HepG2 (cell line): ENCODE measurements at regions not wholly inside any gene's neighbourhood (a gene's known extent, or its start where the extent isn't known, plus 50 kb on each side); places are given as distances from the start of the nearest gene placed in this dataset.

Experiments
- ATAC-seq: fragments of 200-7000 bp; cut with Tn5 transposase; 3 replicates; pipeline ENCODE4 v1.9.1; 2020; ENCODE audit warnings: mild to moderate bottlenecking, moderate library complexity
- BruUV-seq: library from RNA; stranded (reverse); fragments of 400-500 nt; replicated peaks from 2 replicates; lab custom pipeline; 2021; lab: Mats Ljungman, UMichigan
- CTCF ChIA-PET: fragments of 300-600 bp; formaldehyde crosslinking; extraction: SDS; loops from one replicate; lab custom pipeline; 2021; ENCODE audit warnings: low total read pairs, inconsistent platforms, low intra/inter-chr PET ratio; lab: Yijun Ruan, JAX
- POLR2A ChIA-PET: fragments of 350-600 bp; sonication (Branson Sonifier 250); formaldehyde crosslinking; loops from one replicate; lab custom pipeline; 2020; ENCODE audit warnings: antibody characterized with exemption, inconsistent platforms; lab: Yijun Ruan, JAX
- DNase-seq: peaks from one replicate; pipeline ENCODE4 v3.0.0-alpha.2; 2015; ENCODE audit warnings: low spot score
- FAIRE-seq: peaks from 3 replicates; lab custom pipeline; 2011; peaks lifted over from hg19 to GRCh38; lab: Jason Lieb, UNC
- H2AFZ ChIP-seq: one replicate; pipeline ENCODE4 v1.6.1; 2011; ENCODE audit warnings: low read length, inconsistent platforms
- H3K27ac ChIP-seq: fragments of 300-600 bp; 3 replicates; pipeline ENCODE4 v1.8.0; 2011; ENCODE audit warnings: mixed run types, mild to moderate bottlenecking, mixed read lengths, low read length, inconsistent platforms; ENCODE audit not compliant: insufficient read depth; ENCODE audit errors: extremely low read length
- H3K27me3 ChIP-seq, 2 experiments: fragments of 200-600 bp in 1 of 2; 2 replicates in 1 of 2; 3 replicates in 1 of 2; pipeline versions ENCODE4 v1.6.0 to v1.8.0; 2011; ENCODE audit warnings: low read length in 2 of 2, mild to moderate bottlenecking in 2 of 2, moderate library complexity in 2 of 2, inconsistent platforms in 1 of 2; ENCODE audit not compliant: insufficient read depth in 2 of 2, control insufficient read depth in 1 of 2
- H3K36me3 ChIP-seq, 2 experiments: fragments of 200-600 bp in 1 of 2; replicated peaks in 1 of 2; 2 replicates in 1 of 2; 3 replicates in 1 of 2; pipeline versions ENCODE4 v1.5.1 to v1.8.0; 2011; ENCODE audit warnings: low read length in 2 of 2, inconsistent platforms in 1 of 2; ENCODE audit not compliant: insufficient read depth in 2 of 2, control insufficient read depth in 1 of 2
- H3K4me1 ChIP-seq: 2 replicates; pipeline ENCODE4 v1.5.1; 2012; ENCODE audit warnings: low read length, inconsistent platforms; ENCODE audit not compliant: insufficient read depth
- H3K4me2 ChIP-seq: 2 replicates; pipeline ENCODE4 v1.6.0; 2011; ENCODE audit warnings: low read depth, low read length, inconsistent platforms
- H3K4me3 ChIP-seq, 3 experiments: fragments of 200-600 bp in 1 of 3; sonication (generic), shearing (Covaris generic) in 1 of 3; replicated peaks in 1 of 3; 2 replicates each; pipeline ENCODE4 v1.5.1; 2011 to 2016; ENCODE audit warnings: low read length in 3 of 3, inconsistent platforms in 2 of 3, low read depth in 2 of 3, mild to moderate bottlenecking in 2 of 3, control low read depth in 1 of 3, mixed read lengths in 1 of 3; ENCODE audit not compliant: insufficient read depth in 1 of 3
- H3K79me2 ChIP-seq: one replicate; pipeline ENCODE4 v1.6.1; 2011; ENCODE audit warnings: low read length, inconsistent platforms; ENCODE audit not compliant: insufficient read depth
- H3K9ac ChIP-seq: 2 replicates; pipeline ENCODE4 v1.6.0; 2011; ENCODE audit warnings: mild to moderate bottlenecking, low read depth, low read length, inconsistent platforms; ENCODE audit not compliant: insufficient read depth
- H3K9me3 ChIP-seq: 2 replicates; pipeline ENCODE4 v1.5.1; 2012; ENCODE audit warnings: mild to moderate bottlenecking, low read length
- H4K20me1 ChIP-seq: 2 replicates; pipeline ENCODE4 v1.6.0; 2011; ENCODE audit warnings: inconsistent platforms, mild to moderate bottlenecking, low read length, moderate library complexity; ENCODE audit not compliant: insufficient read depth
- AGO2 ChIP-seq: fragments of 200-400 bp; formaldehyde crosslinking; optimal IDR thresholded peaks from 2 replicates; pipeline ENCODE3; 2017; ENCODE audit warnings: mild to moderate bottlenecking, low read depth, low read length, moderate library complexity
- ARHGAP35 ChIP-seq: sonication (generic); formaldehyde crosslinking; IDR thresholded peaks from 2 replicates; pipeline ENCODE4 v1.9.0; 2022; ENCODE audit warnings: mild to moderate bottlenecking, inconsistent platforms, moderate library complexity, missing genetic modification reagents, borderline replicate concordance
- DNMT1 ChIP-seq: sonication (generic); formaldehyde crosslinking; IDR thresholded peaks from 2 replicates; pipeline ENCODE4 v1.5.1; 2020; ENCODE audit warnings: mild to moderate bottlenecking, missing genetic modification reagents
- GLI4 ChIP-seq: sonication (generic); formaldehyde crosslinking; IDR thresholded peaks from 2 replicates; pipeline ENCODE4 v1.5.1; 2020; ENCODE audit warnings: missing genetic modification reagents, mild to moderate bottlenecking, moderate library complexity, borderline replicate concordance
- KDM1A ChIP-seq: IDR thresholded peaks from 2 replicates; pipeline ENCODE4 v1.6.1; 2016; ENCODE audit warnings: missing compliant biosample characterization
- PCBP2 ChIP-seq: fragments of 200-400 bp; formaldehyde crosslinking; optimal IDR thresholded peaks from 2 replicates; pipeline ENCODE3; 2018; ENCODE audit warnings: low read length, low read depth; ENCODE audit not compliant: poor library complexity, severe bottlenecking
- ZNF251 ChIP-seq: sonication (generic); formaldehyde crosslinking; IDR thresholded peaks from 2 replicates; pipeline ENCODE4 v1.9.0; 2021; ENCODE audit warnings: mild to moderate bottlenecking, missing genetic modification reagents
- ZNF496 ChIP-seq: sonication (generic); formaldehyde crosslinking; IDR thresholded peaks from 2 replicates; pipeline ENCODE4 v1.8.1; 2023; ENCODE audit warnings: mild to moderate bottlenecking, moderate library complexity, missing genetic modification reagents; ENCODE audit not compliant: insufficient replicate concordance
- ZNF605 ChIP-seq: sonication (generic); formaldehyde crosslinking; IDR thresholded peaks from 2 replicates; pipeline ENCODE4 v1.8.0; 2022; ENCODE audit warnings: mild to moderate bottlenecking, missing genetic modification reagents
- ZNF672 ChIP-seq: sonication (generic); formaldehyde crosslinking; IDR thresholded peaks from 2 replicates; pipeline ENCODE4 v1.8.1; 2022; ENCODE audit warnings: missing genetic modification reagents
- ZNF776 ChIP-seq: sonication (generic); formaldehyde crosslinking; IDR thresholded peaks from 2 replicates; pipeline ENCODE4 v1.4.0; 2020; ENCODE audit warnings: mild to moderate bottlenecking, missing genetic modification reagents
- WGBS: methylation state at CpG from one replicate; pipeline ENCODE4 v1.1.6; 2017; ENCODE audit warnings: low lambda C conversion rate; 5-methylcytosine and 5-hydroxymethylcytosine counted together
- in situ Hi-C: cut with HindIII; loops from 2 replicates; pipeline ENCODE4 v1.10.0; 2017; ENCODE audit warnings: low pct_unique_long_range_greater_than_20kb; ENCODE audit not compliant: extremely low pct_ligation_motif_present
- intact Hi-C: fragments of 100-400 bp; cut with micrococcal nuclease; formaldehyde crosslinking; loops from one replicate; pipeline ENCODE4 v1.10.0; 2022; ENCODE audit not compliant: unreplicated experiment
- TF ChIP-seq, protein P1 (sequence below): sonication (generic); formaldehyde crosslinking; IDR thresholded peaks from 2 replicates; pipeline ENCODE4 v1.4.0; 2020; ENCODE audit warnings: mild to moderate bottlenecking, missing genetic modification reagents, borderline replicate concordance
- TF ChIP-seq, protein P2 (sequence below): sonication (generic); formaldehyde crosslinking; IDR thresholded peaks from 2 replicates; pipeline ENCODE4 v1.8.1; 2023; ENCODE audit warnings: mild to moderate bottlenecking, missing genetic modification reagents, borderline replicate concordance
- TF ChIP-seq, protein P3 (sequence below): sonication (generic); formaldehyde crosslinking; IDR thresholded peaks from 2 replicates; pipeline ENCODE4 v1.8.1; 2022; ENCODE audit warnings: low read depth, mild to moderate bottlenecking, missing genetic modification reagents
- TF ChIP-seq, protein P4 (sequence below): sonication (generic); formaldehyde crosslinking; IDR thresholded peaks from 2 replicates; pipeline ENCODE4 v1.8.1; 2023; ENCODE audit warnings: mild to moderate bottlenecking, inconsistent platforms, moderate library complexity, missing genetic modification reagents, borderline replicate concordance

DNA sequence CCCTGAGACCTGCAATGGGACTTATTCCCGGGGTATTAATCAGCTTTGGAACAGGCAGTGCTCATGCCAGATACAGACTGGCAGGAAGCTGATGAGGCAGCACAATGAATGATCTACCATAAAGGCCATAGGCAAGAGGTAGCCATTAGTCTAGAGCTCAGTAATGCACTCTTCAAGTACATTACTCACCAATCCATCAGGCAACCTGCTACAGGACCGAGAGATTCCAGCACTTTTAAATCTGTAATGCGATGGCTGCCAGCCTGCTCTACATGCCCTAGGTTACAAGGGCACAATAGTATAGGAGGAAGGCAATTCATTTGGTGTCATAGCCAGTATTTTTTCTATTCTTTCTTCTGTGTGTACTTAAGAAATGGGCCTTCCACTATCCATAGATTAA, 217.8 kb upstream of the PMFBP1 start:
- Histone ChIP-seq H2AFZ (no peak overlapping the region), H3K36me3 (peaks cover 0 to 4% of the 10 kb centered on the region in 2 experiments; a peak in 3 of 5 replicates), H3K27ac (no peak overlapping the region), H3K27me3 (no peaks in the 10 kb centered on the region), H3K4me3 (no peak overlapping the region), H4K20me1 (no peaks in the 10 kb centered on the region), H3K9me3 (peaks cover 20% of the 10 kb centered on the region), H3K79me2 (no peaks in the 10 kb centered on the region), H3K4me1 (no peaks in the 10 kb centered on the region), H3K9ac (no peak overlapping the region), H3K4me2 (no peak overlapping the region)
- intact Hi-C loops, result no loop called here
- TF ChIP-seq ARHGAP35 (CRISPR knock-in tag) (no peak), ZNF496 (no peak), ZNF776 (CRISPR knock-in tag) (no peak), PCBP2 (no peak), KDM1A (CRISPR knock-in tag) (no peak), ZNF251 (CRISPR knock-in tag) (no peak), ZNF605 (CRISPR knock-in tag) (no peak), ZNF672 (CRISPR knock-in tag) (no peak), DNMT1 (no peak), GLI4 (CRISPR knock-in tag) (no peak), AGO2 (no peak)
- TF ChIP-seq, protein P1, sequence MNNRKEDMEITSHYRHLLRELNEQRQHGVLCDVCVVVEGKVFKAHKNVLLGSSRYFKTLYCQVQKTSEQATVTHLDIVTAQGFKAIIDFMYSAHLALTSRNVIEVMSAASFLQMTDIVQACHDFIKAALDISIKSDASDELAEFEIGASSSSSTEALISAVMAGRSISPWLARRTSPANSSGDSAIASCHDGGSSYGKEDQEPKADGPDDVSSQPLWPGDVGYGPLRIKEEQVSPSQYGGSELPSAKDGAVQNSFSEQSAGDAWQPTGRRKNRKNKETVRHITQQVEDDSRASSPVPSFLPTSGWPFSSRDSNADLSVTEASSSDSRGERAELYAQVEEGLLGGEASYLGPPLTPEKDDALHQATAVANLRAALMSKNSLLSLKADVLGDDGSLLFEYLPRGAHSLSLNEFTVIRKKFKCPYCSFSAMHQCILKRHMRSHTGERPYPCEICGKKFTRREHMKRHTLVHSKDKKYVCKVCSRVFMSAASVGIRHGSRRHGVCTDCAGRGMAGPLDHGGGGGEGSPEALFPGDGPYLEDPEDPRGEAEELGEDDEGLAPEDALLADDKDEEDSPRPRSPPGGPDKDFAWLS (CRISPR knock-in tag), result no peak
- TF ChIP-seq, protein P2, sequence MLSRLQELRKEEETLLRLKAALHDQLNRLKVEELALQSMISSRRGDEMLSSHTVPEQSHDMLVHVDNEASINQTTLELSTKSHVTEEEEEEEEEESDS, result no peak
- TF ChIP-seq, protein P3, sequence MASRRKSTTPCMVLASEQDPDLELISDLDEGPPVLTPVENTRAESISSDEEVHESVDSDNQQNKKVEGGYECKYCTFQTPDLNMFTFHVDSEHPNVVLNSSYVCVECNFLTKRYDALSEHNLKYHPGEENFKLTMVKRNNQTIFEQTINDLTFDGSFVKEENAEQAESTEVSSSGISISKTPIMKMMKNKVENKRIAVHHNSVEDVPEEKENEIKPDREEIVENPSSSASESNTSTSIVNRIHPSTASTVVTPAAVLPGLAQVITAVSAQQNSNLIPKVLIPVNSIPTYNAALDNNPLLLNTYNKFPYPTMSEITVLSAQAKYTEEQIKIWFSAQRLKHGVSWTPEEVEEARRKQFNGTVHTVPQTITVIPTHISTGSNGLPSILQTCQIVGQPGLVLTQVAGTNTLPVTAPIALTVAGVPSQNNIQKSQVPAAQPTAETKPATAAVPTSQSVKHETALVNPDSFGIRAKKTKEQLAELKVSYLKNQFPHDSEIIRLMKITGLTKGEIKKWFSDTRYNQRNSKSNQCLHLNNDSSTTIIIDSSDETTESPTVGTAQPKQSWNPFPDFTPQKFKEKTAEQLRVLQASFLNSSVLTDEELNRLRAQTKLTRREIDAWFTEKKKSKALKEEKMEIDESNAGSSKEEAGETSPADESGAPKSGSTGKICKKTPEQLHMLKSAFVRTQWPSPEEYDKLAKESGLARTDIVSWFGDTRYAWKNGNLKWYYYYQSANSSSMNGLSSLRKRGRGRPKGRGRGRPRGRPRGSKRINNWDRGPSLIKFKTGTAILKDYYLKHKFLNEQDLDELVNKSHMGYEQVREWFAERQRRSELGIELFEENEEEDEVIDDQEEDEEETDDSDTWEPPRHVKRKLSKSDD (CRISPR knock-in tag), result no peak
- TF ChIP-seq, protein P4, sequence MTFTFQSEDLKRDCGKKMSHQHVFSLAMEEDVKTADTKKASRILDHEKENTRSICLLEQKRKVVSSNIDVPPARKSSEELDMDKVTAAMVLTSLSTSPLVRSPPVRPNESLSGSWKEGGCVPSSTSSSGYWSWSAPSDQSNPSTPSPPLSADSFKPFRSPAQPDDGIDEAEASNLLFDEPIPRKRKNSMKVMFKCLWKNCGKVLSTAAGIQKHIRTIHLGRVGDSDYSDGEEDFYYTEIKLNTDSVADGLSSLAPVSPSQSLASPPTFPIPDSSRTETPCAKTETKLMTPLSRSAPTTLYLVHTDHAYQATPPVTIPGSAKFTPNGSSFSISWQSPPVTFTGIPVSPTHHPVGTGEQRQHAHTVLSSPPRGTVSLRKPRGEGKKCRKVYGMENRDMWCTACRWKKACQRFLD (CRISPR knock-in tag), result no peak
- FAIRE-seq (no peak), DNase-seq (no peak), ATAC-seq (no peak)
- in situ Hi-C loops, result no loop called here
- WGBS, result 96% methylated on average over 3 of the region's 3 CpGs
- ChIA-PET POLR2A (no interaction called here), CTCF (no interaction called here)
- BruUV-seq, result no TSS peak
